Smooth muscle cell (in vitro differentiated cells): ENCODE measurements at regions not wholly inside any gene's neighbourhood (a gene's known extent, or its start where the extent isn't known, plus 50 kb on each side); places are given as distances from the start of the nearest gene placed in this dataset.
"Not testable (repeated sequence)": the region's sequence is repeated elsewhere in the genome, so short reads cannot be mapped to it uniquely, and the experiment has no call there.

Experiments
- DNase-seq: peaks from one replicate; lab custom pipeline; 2025; ENCODE audit not compliant: unreplicated experiment; lab: John Stamatoyannopoulos, UW
- H2AFZ ChIP-seq: fragments of 200-600 bp; sonication (generic); 2 replicates; pipeline ENCODE4 v1.6.0; 2016; ENCODE audit warnings: antibody characterized with exemption, low read depth, mild to moderate bottlenecking
- H3F3A ChIP-seq: fragments of 200-600 bp; sonication (generic); 2 replicates; pipeline ENCODE4 v1.6.0; 2017; ENCODE audit warnings: antibody characterized with exemption, low read depth
- H3K27ac ChIP-seq: fragments of 200-600 bp; sonication (generic); 2 replicates; pipeline ENCODE4 v1.5.1; 2016; ENCODE audit warnings: low read depth, mild to moderate bottlenecking
- H3K27me3 ChIP-seq: fragments of 200-600 bp; sonication (generic); 2 replicates; pipeline ENCODE4 v1.6.1; 2016; ENCODE audit warnings: low read depth, mild to moderate bottlenecking
- H3K36me3 ChIP-seq: fragments of 200-600 bp; sonication (generic); 2 replicates; pipeline ENCODE4 v1.5.1; 2016; ENCODE audit warnings: low read depth
- H3K4me1 ChIP-seq: fragments of 200-600 bp; sonication (generic); 2 replicates; pipeline ENCODE4 v1.5.1; 2016; ENCODE audit warnings: low read depth
- H3K4me2 ChIP-seq: fragments of 200-600 bp; sonication (generic); 2 replicates; pipeline ENCODE4 v1.6.0; 2016; ENCODE audit warnings: mild to moderate bottlenecking
- H3K4me3 ChIP-seq: fragments of 200-600 bp; sonication (generic); 2 replicates; pipeline ENCODE4 v1.5.1; 2016; ENCODE audit warnings: mild to moderate bottlenecking
- H3K79me2 ChIP-seq: fragments of 200-600 bp; sonication (generic); 2 replicates; pipeline ENCODE4 v1.6.0; 2016; ENCODE audit warnings: low read depth, mild to moderate bottlenecking
- H3K9ac ChIP-seq: fragments of 200-600 bp; sonication (generic); 2 replicates; pipeline ENCODE4 v1.6.0; 2016; ENCODE audit warnings: low read depth
- H3K9me3 ChIP-seq: fragments of 200-600 bp; sonication (generic); replicated peaks from 2 replicates; pipeline ENCODE4 v1.5.1; 2016; ENCODE audit warnings: low read depth
- H4K20me1 ChIP-seq: fragments of 200-600 bp; sonication (generic); 2 replicates; pipeline ENCODE4 v1.6.0; 2016; ENCODE audit warnings: low read depth
- WGBS: methylation state at CpG from one replicate; pipeline ENCODE4 v1.1.7; 2016; ENCODE audit warnings: low lambda C conversion rate; 5-methylcytosine and 5-hydroxymethylcytosine counted together
- TF ChIP-seq, protein P1 (sequence below): fragments of 200-600 bp; sonication (generic); IDR thresholded peaks from 2 replicates; pipeline ENCODE4 v1.5.1; 2017; ENCODE audit warnings: borderline replicate concordance, mild to moderate bottlenecking, antibody characterized with exemption; ENCODE audit not compliant: insufficient read depth, poor library complexity, severe bottlenecking

GRCh38 chr17:20794532-20794931 is 215.0 kb downstream of the CDRT15L2 start:
- WGBS, result 64% methylated on average over 6 of the region's 6 CpGs
- not testable (repeated sequence) for DNase-seq

GRCh38 chr17:20797292-20797691 is 217.8 kb downstream of the CDRT15L2 start:
- H3K4me1 ChIP-seq, result no peaks in the 10 kb centered on the region
- H3K27ac ChIP-seq, result no peak overlapping the region
- H3K4me3 ChIP-seq, result no peak overlapping the region
- H3F3A ChIP-seq, result no peaks in the 10 kb centered on the region
- no peaks in the 10 kb centered on the region for H3K79me2 ChIP-seq
- no peaks in the 10 kb centered on the region for H4K20me1 ChIP-seq
- no peak overlapping the region for H3K4me2 ChIP-seq
- no peak overlapping the region for H2AFZ ChIP-seq
- TF ChIP-seq, protein P1, sequence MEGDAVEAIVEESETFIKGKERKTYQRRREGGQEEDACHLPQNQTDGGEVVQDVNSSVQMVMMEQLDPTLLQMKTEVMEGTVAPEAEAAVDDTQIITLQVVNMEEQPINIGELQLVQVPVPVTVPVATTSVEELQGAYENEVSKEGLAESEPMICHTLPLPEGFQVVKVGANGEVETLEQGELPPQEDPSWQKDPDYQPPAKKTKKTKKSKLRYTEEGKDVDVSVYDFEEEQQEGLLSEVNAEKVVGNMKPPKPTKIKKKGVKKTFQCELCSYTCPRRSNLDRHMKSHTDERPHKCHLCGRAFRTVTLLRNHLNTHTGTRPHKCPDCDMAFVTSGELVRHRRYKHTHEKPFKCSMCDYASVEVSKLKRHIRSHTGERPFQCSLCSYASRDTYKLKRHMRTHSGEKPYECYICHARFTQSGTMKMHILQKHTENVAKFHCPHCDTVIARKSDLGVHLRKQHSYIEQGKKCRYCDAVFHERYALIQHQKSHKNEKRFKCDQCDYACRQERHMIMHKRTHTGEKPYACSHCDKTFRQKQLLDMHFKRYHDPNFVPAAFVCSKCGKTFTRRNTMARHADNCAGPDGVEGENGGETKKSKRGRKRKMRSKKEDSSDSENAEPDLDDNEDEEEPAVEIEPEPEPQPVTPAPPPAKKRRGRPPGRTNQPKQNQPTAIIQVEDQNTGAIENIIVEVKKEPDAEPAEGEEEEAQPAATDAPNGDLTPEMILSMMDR, result no peak
- H3K9ac ChIP-seq, result no peak overlapping the region
- H3K9me3 ChIP-seq, result no peaks in the 10 kb centered on the region
- H3K27me3 ChIP-seq, result no peaks in the 10 kb centered on the region
- no peak for DNase-seq
- WGBS, result 90% methylated on average over 3 of the region's 3 CpGs
- no peaks in the 10 kb centered on the region for H3K36me3 ChIP-seq

More at GRCh38 chr17:20794532-20794931, 215.0 kb downstream of the CDRT15L2 start:
- H3K79me2 ChIP-seq, H2AFZ ChIP-seq, H4K20me1 ChIP-seq, H3K9ac ChIP-seq, H3K27me3 ChIP-seq, H3K36me3 ChIP-seq, H3K9me3 ChIP-seq, H3F3A ChIP-seq, H3K4me2 ChIP-seq, H3K4me1 ChIP-seq, H3K4me3 ChIP-seq, H3K27ac ChIP-seq: not testable (repeated sequence)
- TF ChIP-seq, protein P1, result peak; percentile 19

GRCh38 chr17:20800146-20800545 is 220.6 kb downstream of the CDRT15L2 start:
- H3K9ac ChIP-seq, result no peak overlapping the region
- H3K36me3 ChIP-seq, result no peaks in the 10 kb centered on the region
- DNase-seq, result no peak
- no peaks in the 10 kb centered on the region for H3K4me1 ChIP-seq
- no peaks in the 10 kb centered on the region for H3K79me2 ChIP-seq
- H3K4me3 ChIP-seq, result no peak overlapping the region
- H3K27ac ChIP-seq, result no peak overlapping the region
- H3K9me3 ChIP-seq, result no peaks in the 10 kb centered on the region
- no peak overlapping the region for H3K4me2 ChIP-seq
- H3K27me3 ChIP-seq, result no peaks in the 10 kb centered on the region
- no peaks in the 10 kb centered on the region for H3F3A ChIP-seq
- TF ChIP-seq, protein P1, result no peak
- WGBS, result 95% methylated on average over 2 of the region's 2 CpGs
- H4K20me1 ChIP-seq, result no peaks in the 10 kb centered on the region
- H2AFZ ChIP-seq, result no peak overlapping the region

DNA sequence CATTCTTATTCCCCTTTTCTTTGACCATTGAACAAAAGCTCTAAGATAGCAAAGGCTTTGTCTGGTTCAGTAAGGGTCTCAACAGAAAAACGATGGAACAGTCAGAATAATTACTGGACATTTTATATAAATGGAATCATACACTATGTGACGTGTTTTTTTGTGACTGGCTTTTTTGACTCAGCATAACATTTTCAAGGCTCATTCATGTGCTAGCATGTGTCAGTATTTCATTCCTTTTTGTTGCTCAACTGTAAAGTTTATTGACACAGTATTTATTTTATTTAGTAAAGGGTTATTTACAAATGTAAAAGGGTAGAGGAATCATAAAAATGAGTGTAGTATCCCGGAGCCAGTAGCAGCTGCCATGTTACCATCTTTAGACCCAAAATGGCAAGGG is 226.2 kb downstream of the CDRT15L2 start:
- no peak overlapping the region for H3K9ac ChIP-seq
- no peak overlapping the region for H3K4me2 ChIP-seq
- H3K27ac ChIP-seq, result no peak overlapping the region
- H3K4me1 ChIP-seq, result no peaks in the 10 kb centered on the region
- TF ChIP-seq, protein P1, result no peak
- WGBS, result 93% methylated on average over 3 of the region's 3 CpGs
- no peaks in the 10 kb centered on the region for H3K79me2 ChIP-seq
- no peak overlapping the region for H2AFZ ChIP-seq
- H3K9me3 ChIP-seq, result no peaks in the 10 kb centered on the region
- no peaks in the 10 kb centered on the region for H3K27me3 ChIP-seq
- no peaks in the 10 kb centered on the region for H3F3A ChIP-seq
- DNase-seq, result no peak
- no peak overlapping the region for H3K4me3 ChIP-seq
- no peaks in the 10 kb centered on the region for H3K36me3 ChIP-seq
- H4K20me1 ChIP-seq, result no peaks in the 10 kb centered on the region

DNA sequence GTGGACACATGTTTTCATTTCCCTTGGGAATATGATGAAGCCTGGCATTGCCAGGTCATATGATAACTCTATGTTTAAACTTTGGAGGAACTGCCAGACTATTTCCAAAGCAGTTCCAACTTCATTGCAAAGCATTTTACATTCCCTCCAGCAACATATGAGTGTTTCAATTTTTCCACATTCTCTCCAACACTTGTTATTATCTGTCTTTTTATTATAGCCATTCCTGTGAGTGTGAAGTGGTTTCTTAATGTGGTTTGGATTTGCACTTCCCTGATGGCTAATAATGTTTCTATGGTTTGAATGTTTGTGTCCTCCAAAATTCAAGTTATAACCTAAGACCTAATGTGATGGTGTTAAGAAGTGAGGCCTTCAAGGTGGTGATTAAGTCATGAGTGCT is 228.0 kb downstream of the CDRT15L2 start:
- H3K27ac ChIP-seq, H3K4me2 ChIP-seq, H4K20me1 ChIP-seq, H3K9me3 ChIP-seq, H3K4me3 ChIP-seq, H3K27me3 ChIP-seq, H3K36me3 ChIP-seq, DNase-seq, H3K9ac ChIP-seq, H2AFZ ChIP-seq, H3K4me1 ChIP-seq, H3F3A ChIP-seq, H3K79me2 ChIP-seq: not testable (repeated sequence)

- not testable (repeated sequence) for H3K36me3 ChIP-seq, H3K27me3 ChIP-seq, H2AFZ ChIP-seq, H4K20me1 ChIP-seq, H3F3A ChIP-seq, H3K4me2 ChIP-seq, H3K9ac ChIP-seq, H3K27ac ChIP-seq, H3K4me3 ChIP-seq, H3K4me1 ChIP-seq, H3K9me3 ChIP-seq, H3K79me2 ChIP-seq, DNase-seq
- WGBS, result 92% methylated on average over 5 of the region's 5 CpGs
These were observed 227.4 kb downstream of the USP22 start for GRCh38 chr17:20815410-20815809.
